ENCODE measurements at regions not wholly inside any gene's neighbourhood (a gene's known extent, or its start where the extent isn't known, plus 50 kb on each side); places are given as distances from the start of the nearest gene placed in this dataset.

GRCh38 chr4:16290681-16291420 is 64.6 kb upstream of the TAPT1 start:
- no peak overlapping the region for H3K27ac ChIP-seq
- FAIRE-seq (no peak), ATAC-seq (no peak), DNase-seq (ENCODE audit: low read depth in 1 of 2, low spot score in 1 of 2) (no peak)
- H3K9me3 ChIP-seq: no peaks in the 10 kb centered on the region
- ChIA-PET CTCF (interaction anchor here (0.6 to 3.1 kb wide), 14 partner anchors 10 to 1183 kb away, joined by 3 to 14 read pairs (median 4); no protein-coding TSS in a partner anchor), POLR2A (no interaction called here)
- no peaks in the 10 kb centered on the region for H3K4me1 ChIP-seq
- H3K4me2 ChIP-seq: no peak overlapping the region
- 47% methylated on average over 8 of the region's 8 CpGs for WGBS (ENCODE audit: missing lambda C conversion rate)
- TF ChIP-seq, protein P1, sequence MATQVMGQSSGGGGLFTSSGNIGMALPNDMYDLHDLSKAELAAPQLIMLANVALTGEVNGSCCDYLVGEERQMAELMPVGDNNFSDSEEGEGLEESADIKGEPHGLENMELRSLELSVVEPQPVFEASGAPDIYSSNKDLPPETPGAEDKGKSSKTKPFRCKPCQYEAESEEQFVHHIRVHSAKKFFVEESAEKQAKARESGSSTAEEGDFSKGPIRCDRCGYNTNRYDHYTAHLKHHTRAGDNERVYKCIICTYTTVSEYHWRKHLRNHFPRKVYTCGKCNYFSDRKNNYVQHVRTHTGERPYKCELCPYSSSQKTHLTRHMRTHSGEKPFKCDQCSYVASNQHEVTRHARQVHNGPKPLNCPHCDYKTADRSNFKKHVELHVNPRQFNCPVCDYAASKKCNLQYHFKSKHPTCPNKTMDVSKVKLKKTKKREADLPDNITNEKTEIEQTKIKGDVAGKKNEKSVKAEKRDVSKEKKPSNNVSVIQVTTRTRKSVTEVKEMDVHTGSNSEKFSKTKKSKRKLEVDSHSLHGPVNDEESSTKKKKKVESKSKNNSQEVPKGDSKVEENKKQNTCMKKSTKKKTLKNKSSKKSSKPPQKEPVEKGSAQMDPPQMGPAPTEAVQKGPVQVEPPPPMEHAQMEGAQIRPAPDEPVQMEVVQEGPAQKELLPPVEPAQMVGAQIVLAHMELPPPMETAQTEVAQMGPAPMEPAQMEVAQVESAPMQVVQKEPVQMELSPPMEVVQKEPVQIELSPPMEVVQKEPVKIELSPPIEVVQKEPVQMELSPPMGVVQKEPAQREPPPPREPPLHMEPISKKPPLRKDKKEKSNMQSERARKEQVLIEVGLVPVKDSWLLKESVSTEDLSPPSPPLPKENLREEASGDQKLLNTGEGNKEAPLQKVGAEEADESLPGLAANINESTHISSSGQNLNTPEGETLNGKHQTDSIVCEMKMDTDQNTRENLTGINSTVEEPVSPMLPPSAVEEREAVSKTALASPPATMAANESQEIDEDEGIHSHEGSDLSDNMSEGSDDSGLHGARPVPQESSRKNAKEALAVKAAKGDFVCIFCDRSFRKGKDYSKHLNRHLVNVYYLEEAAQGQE (IDR thresholded peaks at IDR 0.05): no peak
- TF ChIP-seq ATOH8 (CRISPR knock-in tag; IDR thresholded peaks at IDR 0.05; ENCODE audit: low read depth) (no peak), ZSCAN20 (CRISPR knock-in tag; IDR thresholded peaks at IDR 0.05) (no peak), TFCP2L1 (CRISPR knock-in tag; IDR thresholded peaks at IDR 0.05) (no peak), RNF2 (IDR thresholded peaks at IDR 0.05; ENCODE audit: borderline replicate concordance, low read depth) (no peak), HES2 (IDR thresholded peaks at IDR 0.05) (no peak), NPAS2 (CRISPR knock-in tag; IDR thresholded peaks at IDR 0.05; ENCODE audit: borderline replicate concordance) (no peak), MAZ (IDR thresholded peaks at IDR 0.05; ENCODE audit: borderline replicate concordance, low read depth, low read length) (no peak), ZFP36 (IDR thresholded peaks at IDR 0.05; ENCODE audit: borderline replicate concordance, partially characterized antibody) (no peak)
- TF ChIP-seq, protein P2, sequence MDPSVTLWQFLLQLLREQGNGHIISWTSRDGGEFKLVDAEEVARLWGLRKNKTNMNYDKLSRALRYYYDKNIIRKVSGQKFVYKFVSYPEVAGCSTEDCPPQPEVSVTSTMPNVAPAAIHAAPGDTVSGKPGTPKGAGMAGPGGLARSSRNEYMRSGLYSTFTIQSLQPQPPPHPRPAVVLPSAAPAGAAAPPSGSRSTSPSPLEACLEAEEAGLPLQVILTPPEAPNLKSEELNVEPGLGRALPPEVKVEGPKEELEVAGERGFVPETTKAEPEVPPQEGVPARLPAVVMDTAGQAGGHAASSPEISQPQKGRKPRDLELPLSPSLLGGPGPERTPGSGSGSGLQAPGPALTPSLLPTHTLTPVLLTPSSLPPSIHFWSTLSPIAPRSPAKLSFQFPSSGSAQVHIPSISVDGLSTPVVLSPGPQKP (IDR thresholded peaks at IDR 0.05; ENCODE audit: low read depth, low read length): no peak
- no peak overlapping the region for H3K4me3 ChIP-seq

- peak; percentile 44 to 47; a peak in 3 of 6 replicates for ATAC-seq
- peak; percentile 74 for FAIRE-seq
- WGBS (ENCODE audit: missing lambda C conversion rate): 2% methylated on average over 4 of the region's 4 CpGs
- Histone ChIP-seq H3K9me3 (no peaks in the 10 kb centered on the region), H3K27ac (no peak overlapping the region), H3K4me2 (peak overlapping the region; percentile 43), H3K4me1 (no peaks in the 10 kb centered on the region), H3K4me3 (no peak overlapping the region)
- ChIA-PET POLR2A (no interaction called here), CTCF (interaction anchor here (0.9 to 3.1 kb wide), 11 partner anchors 9 to 1184 kb away, joined by 3 to 14 read pairs (median 4); no protein-coding TSS in a partner anchor)
- DNase-seq (ENCODE audit: low read depth in 1 of 2, low spot score in 1 of 2): peak; percentile 9 to 17
- TF ChIP-seq PHF8 (IDR thresholded peaks at IDR 0.05; ENCODE audit: borderline replicate concordance, low read depth) (no peak), ZFP36 (IDR thresholded peaks at IDR 0.05; ENCODE audit: borderline replicate concordance, partially characterized antibody) (no peak), RAD21 (conservative IDR thresholded peaks at IDR 0.05 in 1 of 2, IDR thresholded peaks at IDR 0.05 in 1 of 2) (peak; percentile 64 to 65), FOSB (CRISPR knock-in tag; IDR thresholded peaks at IDR 0.05) (no peak), GATA3 (IDR thresholded peaks at IDR 0.05; ENCODE audit: borderline replicate concordance) (no peak), HES2 (IDR thresholded peaks at IDR 0.05) (no peak), POLR2AphosphoS2 (conservative IDR thresholded peaks at IDR 0.05; ENCODE audit: low read length) (no peak), CEBPB (IDR thresholded peaks at IDR 0.05) (no peak), USF2 (IDR thresholded peaks at IDR 0.05) (no peak), CHD4 (IDR thresholded peaks at IDR 0.05; ENCODE audit: borderline replicate concordance) (no peak), SMC3 (IDR thresholded peaks at IDR 0.05) (peak; percentile 37; the same call in 2 of the 3 replicates)
- TF ChIP-seq, protein P3, sequence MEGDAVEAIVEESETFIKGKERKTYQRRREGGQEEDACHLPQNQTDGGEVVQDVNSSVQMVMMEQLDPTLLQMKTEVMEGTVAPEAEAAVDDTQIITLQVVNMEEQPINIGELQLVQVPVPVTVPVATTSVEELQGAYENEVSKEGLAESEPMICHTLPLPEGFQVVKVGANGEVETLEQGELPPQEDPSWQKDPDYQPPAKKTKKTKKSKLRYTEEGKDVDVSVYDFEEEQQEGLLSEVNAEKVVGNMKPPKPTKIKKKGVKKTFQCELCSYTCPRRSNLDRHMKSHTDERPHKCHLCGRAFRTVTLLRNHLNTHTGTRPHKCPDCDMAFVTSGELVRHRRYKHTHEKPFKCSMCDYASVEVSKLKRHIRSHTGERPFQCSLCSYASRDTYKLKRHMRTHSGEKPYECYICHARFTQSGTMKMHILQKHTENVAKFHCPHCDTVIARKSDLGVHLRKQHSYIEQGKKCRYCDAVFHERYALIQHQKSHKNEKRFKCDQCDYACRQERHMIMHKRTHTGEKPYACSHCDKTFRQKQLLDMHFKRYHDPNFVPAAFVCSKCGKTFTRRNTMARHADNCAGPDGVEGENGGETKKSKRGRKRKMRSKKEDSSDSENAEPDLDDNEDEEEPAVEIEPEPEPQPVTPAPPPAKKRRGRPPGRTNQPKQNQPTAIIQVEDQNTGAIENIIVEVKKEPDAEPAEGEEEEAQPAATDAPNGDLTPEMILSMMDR (IDR thresholded peaks at IDR 0.05): peak; percentile 60
- TF ChIP-seq, protein P2 (IDR thresholded peaks at IDR 0.05; ENCODE audit: low read depth, low read length): no peak
- TF ChIP-seq, protein P4, sequence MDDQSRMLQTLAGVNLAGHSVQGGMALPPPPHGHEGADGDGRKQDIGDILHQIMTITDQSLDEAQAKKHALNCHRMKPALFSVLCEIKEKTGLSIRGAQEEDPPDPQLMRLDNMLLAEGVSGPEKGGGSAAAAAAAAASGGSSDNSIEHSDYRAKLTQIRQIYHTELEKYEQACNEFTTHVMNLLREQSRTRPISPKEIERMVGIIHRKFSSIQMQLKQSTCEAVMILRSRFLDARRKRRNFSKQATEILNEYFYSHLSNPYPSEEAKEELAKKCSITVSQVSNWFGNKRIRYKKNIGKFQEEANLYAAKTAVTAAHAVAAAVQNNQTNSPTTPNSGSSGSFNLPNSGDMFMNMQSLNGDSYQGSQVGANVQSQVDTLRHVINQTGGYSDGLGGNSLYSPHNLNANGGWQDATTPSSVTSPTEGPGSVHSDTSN (IDR thresholded peaks at IDR 0.05): no peak
These were observed 63.8 kb upstream of the TAPT1 start for GRCh38 chr4:16289897-16290554.
